ENCODE measurements at regions not wholly inside any gene's neighbourhood (a gene's known extent, or its start where the extent isn't known, plus 50 kb on each side); places are given as distances from the start of the nearest gene placed in this dataset.
A peak's percentile ranks its signal among the peaks of the same experiment; 100 is the strongest.

- TF ChIP-seq CTCF (optimal IDR thresholded peaks at IDR 0.05 in 1 of 3, IDR thresholded peaks at IDR 0.05 in 1 of 3, conservative IDR thresholded peaks at IDR 0.05 in 1 of 3; ENCODE audit: extremely low read depth in 1 of 3, insufficient read depth in 2 of 3, low read length in 3 of 3) = no peak
- no peak for TF ChIP-seq EZH2 (IDR thresholded peaks at IDR 0.05; ENCODE audit: low read length)
- FAIRE-seq (no peak), DNase-seq (ENCODE audit: low read depth, low spot score) (no peak)
Measured at GRCh38 chr3:175895731-175896130, 1036.6 kb downstream of the NAALADL2 start.

GRCh38 chr3:175893566-175893965, 1034.4 kb downstream of the NAALADL2 start:
- dilution Hi-C loops (cut with MboI; ENCODE audit: extremely low pct_ligation_motif_present, low sequenced_read_pairs) = no loop called here
- H3K27me3 ChIP-seq (ENCODE audit: control insufficient read depth, extremely low read depth, insufficient read depth, low read length) = no peaks in the 10 kb centered on the region
- DNase-seq (ENCODE audit: low read depth, low spot score) = no peak

More at GRCh38 chr3:175895731-175896130, 1036.6 kb downstream of the NAALADL2 start:
- H3K27me3 ChIP-seq (ENCODE audit: control insufficient read depth, extremely low read depth, insufficient read depth, low read length) = no peaks in the 10 kb centered on the region
- H3K4me2 ChIP-seq (ENCODE audit: control insufficient read depth, extremely low read depth, insufficient read depth, low read depth, low read length) = no peak overlapping the region
- no peak overlapping the region for H3K9ac ChIP-seq (ENCODE audit: control insufficient read depth, extremely low read depth, insufficient read depth, low read length)
- no peak overlapping the region for H3K4me3 ChIP-seq (ENCODE audit: control insufficient read depth in 2 of 3, extremely low read depth in 1 of 3, insufficient read depth in 2 of 3, low read depth in 1 of 3, low read length in 3 of 3)
- no peak overlapping the region for H2AFZ ChIP-seq (ENCODE audit: control insufficient read depth, low read length)
- H3K9me1 ChIP-seq (ENCODE audit: control insufficient read depth, extremely low read depth, insufficient read depth, low read length) = no peaks in the 10 kb centered on the region
- no peaks in the 10 kb centered on the region for H3K79me2 ChIP-seq (ENCODE audit: control insufficient read depth, insufficient read depth, low read length)
- dilution Hi-C loops (cut with MboI; ENCODE audit: extremely low pct_ligation_motif_present, low sequenced_read_pairs) = no loop called here
- no peak overlapping the region for H3K27ac ChIP-seq (ENCODE audit: control insufficient read depth, insufficient read depth, low read length)
- H3K4me1 ChIP-seq (ENCODE audit: control insufficient read depth, extremely low read depth, insufficient read depth, low read length) = no peaks in the 10 kb centered on the region
- no peaks in the 10 kb centered on the region for H4K20me1 ChIP-seq (ENCODE audit: control insufficient read depth, extremely low read depth, insufficient read depth, low read length)
- no peaks in the 10 kb centered on the region for H3K9me3 ChIP-seq (ENCODE audit: control insufficient read depth, low read depth, low read length)
- no peaks in the 10 kb centered on the region for H3K36me3 ChIP-seq (ENCODE audit: control insufficient read depth in 2 of 2, extremely low read depth in 1 of 2, insufficient read depth in 2 of 2, low read length in 2 of 2)

More at GRCh38 chr3:175893566-175893965, 1034.4 kb downstream of the NAALADL2 start:
- no peaks in the 10 kb centered on the region for H3K4me1 ChIP-seq (ENCODE audit: control insufficient read depth, extremely low read depth, insufficient read depth, low read length)
- no peak overlapping the region for H3K9ac ChIP-seq (ENCODE audit: control insufficient read depth, extremely low read depth, insufficient read depth, low read length)
- H3K4me2 ChIP-seq (ENCODE audit: control insufficient read depth, extremely low read depth, insufficient read depth, low read depth, low read length) = no peak overlapping the region
- H2AFZ ChIP-seq (ENCODE audit: control insufficient read depth, low read length) = peak overlapping the region; percentile 33
- no peaks in the 10 kb centered on the region for H3K79me2 ChIP-seq (ENCODE audit: control insufficient read depth, insufficient read depth, low read length)
- H3K27ac ChIP-seq (ENCODE audit: control insufficient read depth, insufficient read depth, low read length) = no peak overlapping the region
- no peak for FAIRE-seq
- H4K20me1 ChIP-seq (ENCODE audit: control insufficient read depth, extremely low read depth, insufficient read depth, low read length) = no peaks in the 10 kb centered on the region
- H3K4me3 ChIP-seq (ENCODE audit: control insufficient read depth in 2 of 3, extremely low read depth in 1 of 3, insufficient read depth in 2 of 3, low read depth in 1 of 3, low read length in 3 of 3) = no peak overlapping the region
- H3K9me1 ChIP-seq (ENCODE audit: control insufficient read depth, extremely low read depth, insufficient read depth, low read length) = no peaks in the 10 kb centered on the region
- no peak for TF ChIP-seq CTCF (optimal IDR thresholded peaks at IDR 0.05 in 1 of 3, IDR thresholded peaks at IDR 0.05 in 1 of 3, conservative IDR thresholded peaks at IDR 0.05 in 1 of 3; ENCODE audit: extremely low read depth in 1 of 3, insufficient read depth in 2 of 3, low read length in 3 of 3)
- TF ChIP-seq EZH2 (IDR thresholded peaks at IDR 0.05; ENCODE audit: low read length) = no peak
- no peaks in the 10 kb centered on the region for H3K36me3 ChIP-seq (ENCODE audit: control insufficient read depth in 2 of 2, extremely low read depth in 1 of 2, insufficient read depth in 2 of 2, low read length in 2 of 2)
- no peaks in the 10 kb centered on the region for H3K9me3 ChIP-seq (ENCODE audit: control insufficient read depth, low read depth, low read length)
